ENCODE measurements at regions not wholly inside any gene's neighbourhood (a gene's known extent, or its start where the extent isn't known, plus 50 kb on each side); places are given as distances from the start of the nearest gene placed in this dataset.

DNA sequence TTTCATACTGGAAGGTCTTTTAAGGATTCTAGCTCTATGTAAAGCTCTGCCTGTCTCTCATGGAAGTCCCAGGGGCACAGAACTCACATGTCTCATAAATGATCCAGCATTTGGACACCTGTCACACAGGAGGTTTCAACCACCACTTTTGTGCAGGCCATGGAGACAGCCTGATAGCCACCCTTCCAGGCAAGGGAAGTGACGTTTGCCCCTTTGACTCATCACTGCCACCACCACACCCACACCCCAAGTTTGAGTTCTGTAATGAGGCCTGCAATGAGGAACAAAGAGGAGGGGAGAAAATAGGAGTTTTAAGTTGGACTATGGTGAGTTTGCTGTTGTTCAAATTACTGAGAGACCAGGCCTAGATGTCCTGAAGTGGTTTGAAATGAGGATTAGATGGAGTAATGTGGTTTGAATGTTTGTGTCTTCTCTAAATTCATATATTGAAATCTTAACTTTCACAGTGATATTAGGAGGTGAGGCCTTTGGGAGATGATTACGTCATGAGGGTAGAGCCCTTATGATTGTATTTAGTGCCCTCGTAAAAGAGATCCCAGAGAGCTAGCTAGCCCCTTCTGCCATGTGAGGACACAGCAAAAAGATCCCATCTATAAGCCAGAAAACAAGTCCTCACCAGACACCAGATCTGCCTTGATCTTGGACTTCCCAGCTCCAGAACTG, 175.3 kb upstream of the EPHA4 start:
- ATAC-seq (no peak), DNase-seq (ENCODE audit: extremely low read depth in 1 of 4, low spot score in 3 of 4) (no peak), FAIRE-seq (no peak)
- Histone ChIP-seq H3K9ac (ENCODE audit: insufficient read depth in 1 of 2, low read depth in 2 of 2, low read length in 2 of 2) (no peak overlapping the region), H3K36me3 (ENCODE audit: control insufficient read depth, insufficient read depth, low read length) (no peaks in the 10 kb centered on the region), H3K27ac (ENCODE audit: extremely low read depth, low read depth, low read length) (no peak overlapping the region), H3K9me3 (replicated peaks; ENCODE audit: control insufficient read depth, insufficient read depth, low read depth, low read length) (no peaks in the 10 kb centered on the region), H3K79me2 (ENCODE audit: control insufficient read depth, insufficient read depth, low read length) (no peaks in the 10 kb centered on the region), H2AFZ (ENCODE audit: low read depth, low read length) (no peak overlapping the region), H3K4me3 (no peak overlapping the region), H3K4me2 (ENCODE audit: insufficient read depth, low read length) (no peak overlapping the region), H3K4me1 (replicated peaks in 1 of 2; ENCODE audit: control insufficient read depth in 2 of 2, insufficient read depth in 2 of 2, low read length in 2 of 2) (no peaks in the 10 kb centered on the region), H3K9me1 (ENCODE audit: control insufficient read depth, insufficient read depth, low read length) (no peaks in the 10 kb centered on the region), H3K27me3 (ENCODE audit: control insufficient read depth in 2 of 2, insufficient read depth in 2 of 2, low read length in 2 of 2) (no peaks in the 10 kb centered on the region), H4K20me1 (replicated peaks; ENCODE audit: control insufficient read depth, insufficient read depth, low read length) (no peaks in the 10 kb centered on the region)
- in situ Hi-C loops (cut with MboI) (no loop called here), intact Hi-C loops (cut with micrococcal nuclease) (no loop called here)
- 0% methylated on average over 2 of the region's 3 CpGs for WGBS (ENCODE audit: insufficient coverage, low coverage, missing lambda C conversion rate)
- POLR2A ChIA-PET = no interaction called here
- no TSS peak for BruUV-seq (replicated peaks)
- CTCF ChIA-PET (ENCODE audit: low intra/inter-chr PET ratio) = no interaction called here
- no peak for TF ChIP-seq TSC22D4 (tag; IDR thresholded peaks at IDR 0.05)
- TF ChIP-seq GATAD2B (IDR thresholded peaks at IDR 0.05; ENCODE audit: borderline replicate concordance) = no peak
- no peak for TF ChIP-seq ARNT (IDR thresholded peaks at IDR 0.05)
- no peak for TF ChIP-seq KDM5B (IDR thresholded peaks at IDR 0.05; ENCODE audit: insufficient replicate concordance, low read depth, low read length)

DNA sequence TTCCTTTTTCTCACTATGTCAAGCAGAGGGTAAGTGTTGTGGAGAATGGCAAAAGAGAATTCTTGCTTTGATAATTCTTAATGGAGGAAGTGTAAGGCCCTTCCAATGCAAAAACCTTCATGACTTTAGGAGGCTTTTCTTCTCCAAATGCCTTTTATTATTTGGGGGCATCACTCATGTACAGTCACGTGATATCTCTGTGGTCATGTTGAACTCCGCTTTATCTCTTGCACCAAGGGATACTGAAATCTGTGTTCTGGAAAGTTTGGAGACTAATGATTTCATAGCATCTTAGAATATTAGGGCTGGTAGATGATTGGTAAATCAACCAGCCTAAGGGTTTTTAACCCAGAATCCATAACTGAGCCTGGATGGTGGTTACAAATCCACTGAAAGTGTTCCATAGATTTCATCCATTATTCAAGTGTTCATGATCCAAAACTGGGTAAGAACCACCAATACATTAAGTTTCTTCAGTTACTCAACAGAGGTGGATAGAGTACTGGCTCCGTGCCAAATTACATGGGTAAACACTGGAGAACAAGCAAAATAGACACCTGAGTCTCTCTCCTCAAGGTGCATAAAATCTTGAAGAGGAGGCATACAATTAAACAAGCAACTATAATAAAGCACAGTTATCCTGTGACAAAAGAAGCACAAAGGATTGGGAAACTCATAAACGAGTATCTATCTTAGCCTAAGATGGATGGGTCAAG, 169.6 kb upstream of the EPHA4 start:
- no peak overlapping the region for H2AFZ ChIP-seq (ENCODE audit: low read depth, low read length)
- intact Hi-C loops (cut with micrococcal nuclease) (no loop called here), in situ Hi-C loops (cut with MboI) (no loop called here)
- H3K9me1 ChIP-seq (ENCODE audit: control insufficient read depth, insufficient read depth, low read length) = no peaks in the 10 kb centered on the region
- H3K4me3 ChIP-seq = no peak overlapping the region
- ChIA-PET CTCF (ENCODE audit: low intra/inter-chr PET ratio) (no interaction called here), POLR2A (no interaction called here)
- WGBS (ENCODE audit: insufficient coverage, low coverage, missing lambda C conversion rate) = 0% methylated on average over 4 of the region's 4 CpGs
- DNase-seq (ENCODE audit: extremely low read depth in 1 of 4, low spot score in 3 of 4) (no peak), FAIRE-seq (no peak), ATAC-seq (no peak)
- no peaks in the 10 kb centered on the region for H3K27me3 ChIP-seq (ENCODE audit: control insufficient read depth in 2 of 2, insufficient read depth in 2 of 2, low read length in 2 of 2)
- no peak overlapping the region for H3K4me2 ChIP-seq (ENCODE audit: insufficient read depth, low read length)
- H3K9me3 ChIP-seq (replicated peaks; ENCODE audit: control insufficient read depth, insufficient read depth, low read depth, low read length) = no peaks in the 10 kb centered on the region
- no peak overlapping the region for H3K27ac ChIP-seq (ENCODE audit: extremely low read depth, low read depth, low read length)
- no peaks in the 10 kb centered on the region for H3K4me1 ChIP-seq (replicated peaks in 1 of 2; ENCODE audit: control insufficient read depth in 2 of 2, insufficient read depth in 2 of 2, low read length in 2 of 2)
- H3K79me2 ChIP-seq (ENCODE audit: control insufficient read depth, insufficient read depth, low read length) = no peaks in the 10 kb centered on the region
- BruUV-seq (replicated peaks) = no TSS peak
- no peaks in the 10 kb centered on the region for H3K36me3 ChIP-seq (ENCODE audit: control insufficient read depth, insufficient read depth, low read length)
- H4K20me1 ChIP-seq (replicated peaks; ENCODE audit: control insufficient read depth, insufficient read depth, low read length) = no peaks in the 10 kb centered on the region
- no peak overlapping the region for H3K9ac ChIP-seq (ENCODE audit: insufficient read depth in 1 of 2, low read depth in 2 of 2, low read length in 2 of 2)
- TF ChIP-seq NFIC (IDR thresholded peaks at IDR 0.05) = peak; percentile 68; the same call in 1 of the 2 replicates
- TF ChIP-seq, protein P1, sequence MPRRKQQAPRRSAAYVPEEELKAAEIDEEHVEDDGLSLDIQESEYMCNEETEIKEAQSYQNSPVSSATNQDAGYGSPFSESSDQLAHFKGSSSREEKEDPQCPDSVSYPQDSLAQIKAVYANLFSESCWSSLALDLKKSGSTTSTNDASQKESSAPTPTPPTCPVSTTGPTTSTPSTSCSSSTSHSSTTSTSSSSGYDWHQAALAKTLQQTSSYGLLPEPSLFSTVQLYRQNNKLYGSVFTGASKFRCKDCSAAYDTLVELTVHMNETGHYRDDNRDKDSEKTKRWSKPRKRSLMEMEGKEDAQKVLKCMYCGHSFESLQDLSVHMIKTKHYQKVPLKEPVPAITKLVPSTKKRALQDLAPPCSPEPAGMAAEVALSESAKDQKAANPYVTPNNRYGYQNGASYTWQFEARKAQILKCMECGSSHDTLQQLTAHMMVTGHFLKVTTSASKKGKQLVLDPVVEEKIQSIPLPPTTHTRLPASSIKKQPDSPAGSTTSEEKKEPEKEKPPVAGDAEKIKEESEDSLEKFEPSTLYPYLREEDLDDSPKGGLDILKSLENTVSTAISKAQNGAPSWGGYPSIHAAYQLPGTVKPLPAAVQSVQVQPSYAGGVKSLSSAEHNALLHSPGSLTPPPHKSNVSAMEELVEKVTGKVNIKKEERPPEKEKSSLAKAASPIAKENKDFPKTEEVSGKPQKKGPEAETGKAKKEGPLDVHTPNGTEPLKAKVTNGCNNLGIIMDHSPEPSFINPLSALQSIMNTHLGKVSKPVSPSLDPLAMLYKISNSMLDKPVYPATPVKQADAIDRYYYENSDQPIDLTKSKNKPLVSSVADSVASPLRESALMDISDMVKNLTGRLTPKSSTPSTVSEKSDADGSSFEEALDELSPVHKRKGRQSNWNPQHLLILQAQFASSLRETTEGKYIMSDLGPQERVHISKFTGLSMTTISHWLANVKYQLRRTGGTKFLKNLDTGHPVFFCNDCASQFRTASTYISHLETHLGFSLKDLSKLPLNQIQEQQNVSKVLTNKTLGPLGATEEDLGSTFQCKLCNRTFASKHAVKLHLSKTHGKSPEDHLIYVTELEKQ (CRISPR knock-in tag; IDR thresholded peaks at IDR 0.05) = no peak
- TF ChIP-seq ELF4 (CRISPR knock-in tag; IDR thresholded peaks at IDR 0.05) = no peak
- no peak for TF ChIP-seq COPS2 (conservative IDR thresholded peaks at IDR 0.05)
- no peak for TF ChIP-seq BRF1 (IDR thresholded peaks at IDR 0.05; ENCODE audit: borderline replicate concordance, extremely low read depth, insufficient read length)
- TF ChIP-seq, protein P2, sequence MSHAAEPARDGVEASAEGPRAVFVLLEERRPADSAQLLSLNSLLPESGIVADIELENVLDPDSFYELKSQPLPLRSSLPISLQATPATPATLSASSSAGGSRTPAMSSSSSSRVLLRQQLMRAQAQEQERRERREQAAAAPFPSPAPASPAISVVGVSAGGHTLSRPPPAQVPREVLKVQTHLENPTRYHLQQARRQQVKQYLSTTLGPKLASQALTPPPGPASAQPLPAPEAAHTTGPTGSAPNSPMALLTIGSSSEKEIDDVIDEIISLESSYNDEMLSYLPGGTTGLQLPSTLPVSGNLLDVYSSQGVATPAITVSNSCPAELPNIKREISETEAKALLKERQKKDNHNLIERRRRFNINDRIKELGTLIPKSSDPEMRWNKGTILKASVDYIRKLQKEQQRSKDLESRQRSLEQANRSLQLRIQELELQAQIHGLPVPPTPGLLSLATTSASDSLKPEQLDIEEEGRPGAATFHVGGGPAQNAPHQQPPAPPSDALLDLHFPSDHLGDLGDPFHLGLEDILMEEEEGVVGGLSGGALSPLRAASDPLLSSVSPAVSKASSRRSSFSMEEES (CRISPR knock-in tag; IDR thresholded peaks at IDR 0.05) = peak; percentile 72

Measured in K562 (cell line).